OCI-LY7 (cell line): ENCODE measurements at regions not wholly inside any gene's neighbourhood (a gene's known extent, or its start where the extent isn't known, plus 50 kb on each side); places are given as distances from the start of the nearest gene placed in this dataset.

Experiments
- BruUV-seq: library from RNA; stranded (reverse); fragments of 400-500 nt; replicated peaks from 2 replicates; lab custom pipeline; 2021; lab: Mats Ljungman, UMichigan
- CTCF ChIA-PET: fragments of 300-600 bp; sonication (Branson Sonifier 250); formaldehyde crosslinking; loops from one replicate; lab custom pipeline; 2022; ENCODE audit warnings: antibody characterized with exemption; ENCODE audit not compliant: unreplicated experiment; lab: Charles Lee
- POLR2A ChIA-PET: fragments of 300-600 bp; sonication (Branson Sonifier 250); formaldehyde crosslinking; loops from one replicate; lab custom pipeline; 2022; ENCODE audit warnings: antibody characterized with exemption; lab: Charles Lee
- DNase-seq: peaks from one replicate; pipeline ENCODE4 v3.0.0-alpha.2; 2015; ENCODE audit warnings: low spot score
- H2AFZ ChIP-seq: fragments of 200-600 bp; sonication (generic), shearing (Covaris generic); 2 replicates; pipeline ENCODE4 v1.6.1; 2014; ENCODE audit warnings: mild to moderate bottlenecking, antibody characterized with exemption, low read length, moderate library complexity
- H3K27ac ChIP-seq: fragments of 200-600 bp; sonication (generic); 2 replicates; pipeline ENCODE4 v1.5.1; 2014; ENCODE audit warnings: mixed run types, low read depth, mild to moderate bottlenecking, moderate library complexity, low read length, inconsistent platforms; ENCODE audit not compliant: poor library complexity, severe bottlenecking
- H3K36me3 ChIP-seq: fragments of 200-600 bp; sonication (generic); 2 replicates; pipeline ENCODE4 v1.6.1; 2014; ENCODE audit warnings: mild to moderate bottlenecking, antibody characterized with exemption, low read length, moderate library complexity, mixed read lengths; ENCODE audit not compliant: insufficient read depth
- H3K4me1 ChIP-seq: fragments of 200-600 bp; sonication (generic); 2 replicates; pipeline ENCODE4 v1.5.1; 2014; ENCODE audit warnings: mild to moderate bottlenecking, low read length; ENCODE audit not compliant: insufficient read depth, poor library complexity, severe bottlenecking
- H3K4me2 ChIP-seq: fragments of 200-600 bp; sonication (generic); 2 replicates; pipeline ENCODE4 v1.6.1; 2014; ENCODE audit warnings: mild to moderate bottlenecking, low read length
- H3K4me3 ChIP-seq: fragments of 200-600 bp; sonication (generic); 2 replicates; pipeline ENCODE4 v1.5.1; 2014; ENCODE audit warnings: mild to moderate bottlenecking, low read depth, low read length; ENCODE audit not compliant: poor library complexity, severe bottlenecking
- H3K79me2 ChIP-seq: fragments of 200-600 bp; sonication (generic); 2 replicates; pipeline ENCODE4 v1.6.1; 2016; ENCODE audit warnings: low read depth, mild to moderate bottlenecking, low read length, moderate library complexity, mixed read lengths; ENCODE audit not compliant: insufficient read depth
- H3K9me2 ChIP-seq: fragments of 200-600 bp; sonication (generic); 2 replicates; pipeline ENCODE4 v1.6.1; 2016; ENCODE audit warnings: mild to moderate bottlenecking, low read length, mixed read lengths; ENCODE audit not compliant: insufficient read depth
- H3K9me3 ChIP-seq: fragments of 200-600 bp; sonication (generic); 2 replicates; pipeline ENCODE4 v1.6.1; 2014; ENCODE audit warnings: mild to moderate bottlenecking, mixed run types, low read length, mixed read lengths
- H4K20me1 ChIP-seq: fragments of 200-600 bp; sonication (generic); 2 replicates; pipeline ENCODE4 v1.6.1; 2014; ENCODE audit warnings: mild to moderate bottlenecking, antibody characterized with exemption, low read length, moderate library complexity, mixed read lengths; ENCODE audit not compliant: insufficient read depth
- CTCF ChIP-seq: fragments of 200-600 bp; sonication (generic); conservative IDR thresholded peaks from 2 replicates; pipeline ENCODE4 v1.5.1; 2014; ENCODE audit warnings: mild to moderate bottlenecking, antibody characterized with exemption, low read length, moderate library complexity, mixed read lengths
- EZH2phosphoT487 ChIP-seq: fragments of 200-600 bp; sonication (generic); IDR thresholded peaks from 2 replicates; pipeline ENCODE4 v1.6.1; 2018; ENCODE audit warnings: low read depth, borderline replicate concordance, mild to moderate bottlenecking, mixed run types, antibody characterized with exemption, low read length, moderate library complexity, mixed read lengths
- intact Hi-C: fragments of 100-400 bp; cut with micrococcal nuclease; formaldehyde crosslinking; loops from one replicate; pipeline ENCODE4 v1.10.0; 2022; ENCODE audit not compliant: unreplicated experiment

- Histone ChIP-seq H3K9me2 (no peaks in the 10 kb centered on the region), H2AFZ (no peak overlapping the region), H3K27ac (no peak overlapping the region), H3K4me3 (no peak overlapping the region), H3K36me3 (no peaks in the 10 kb centered on the region), H3K9me3 (no peaks in the 10 kb centered on the region), H3K4me1 (no peaks in the 10 kb centered on the region), H4K20me1 (no peaks in the 10 kb centered on the region), H3K4me2 (no peak overlapping the region), H3K79me2 (no peaks in the 10 kb centered on the region)
- ChIA-PET CTCF (no interaction called here), POLR2A (no interaction called here)
- no TSS peak for BruUV-seq
- intact Hi-C loops: no loop called here
- DNase-seq: no peak
- TF ChIP-seq EZH2phosphoT487 (no peak), CTCF (no peak)
Observed at GRCh38 chr2:57434972-57435371, 611.6 kb upstream of the VRK2 start.

- H3K4me3 ChIP-seq: no peak overlapping the region
- no peak overlapping the region for H3K27ac ChIP-seq
- H4K20me1 ChIP-seq: no peaks in the 10 kb centered on the region
- CTCF ChIA-PET: no interaction called here
- no peaks in the 10 kb centered on the region for H3K9me3 ChIP-seq
- no peaks in the 10 kb centered on the region for H3K4me1 ChIP-seq
- intact Hi-C loops: no loop called here
- no peak overlapping the region for H2AFZ ChIP-seq
- BruUV-seq: no TSS peak
- POLR2A ChIA-PET: no interaction called here
- no peaks in the 10 kb centered on the region for H3K79me2 ChIP-seq
- no peak overlapping the region for H3K4me2 ChIP-seq
- no peak for DNase-seq
- TF ChIP-seq EZH2phosphoT487 (no peak), CTCF (no peak)
- H3K36me3 ChIP-seq: no peaks in the 10 kb centered on the region
- no peaks in the 10 kb centered on the region for H3K9me2 ChIP-seq
Observed at GRCh38 chr2:57437077-57437476, 609.5 kb upstream of the VRK2 start.

- CTCF ChIA-PET: no interaction called here
- H2AFZ ChIP-seq: no peak overlapping the region
- no peak overlapping the region for H3K27ac ChIP-seq
- TF ChIP-seq EZH2phosphoT487 (no peak), CTCF (no peak)
- H3K9me3 ChIP-seq: no peaks in the 10 kb centered on the region
- intact Hi-C loops: no loop called here
- H3K36me3 ChIP-seq: no peaks in the 10 kb centered on the region
- no peak for DNase-seq
- no peak overlapping the region for H3K4me3 ChIP-seq
- H3K9me2 ChIP-seq: no peaks in the 10 kb centered on the region
- H4K20me1 ChIP-seq: no peaks in the 10 kb centered on the region
- BruUV-seq: no TSS peak
- no peaks in the 10 kb centered on the region for H3K4me1 ChIP-seq
- H3K4me2 ChIP-seq: no peak overlapping the region
- H3K79me2 ChIP-seq: no peaks in the 10 kb centered on the region
- POLR2A ChIA-PET: no interaction called here
Observed at GRCh38 chr2:57440437-57440836, 606.2 kb upstream of the VRK2 start.
